ENCODE measurements at regions not wholly inside any gene's neighbourhood (a gene's known extent, or its start where the extent isn't known, plus 50 kb on each side); places are given as distances from the start of the nearest gene placed in this dataset.
"Not testable (repeated sequence)": the region's sequence is repeated elsewhere in the genome, so short reads cannot be mapped to it uniquely, and the experiment has no call there.

GRCh38 chr20:29087887-29088286, 2169.6 kb upstream of the DEFB115 start:
- H3K27me3 ChIP-seq (ENCODE audit: insufficient read depth, low read length); H3K9ac ChIP-seq (ENCODE audit: low read length); H4K12ac ChIP-seq (ENCODE audit: low read depth, low read length); H3K14ac ChIP-seq (ENCODE audit: low read length); H3K23ac ChIP-seq (ENCODE audit: low read length); H3K27ac ChIP-seq (ENCODE audit: low read depth, low read length); H4K91ac ChIP-seq (ENCODE audit: low read depth, low read length); H2BK120ac ChIP-seq (ENCODE audit: insufficient read depth, low read length, poor library complexity); H2BK12ac ChIP-seq (ENCODE audit: low read length); H3K79me1 ChIP-seq (ENCODE audit: low read length); H2AK5ac ChIP-seq (ENCODE audit: low read length); H3K36me3 ChIP-seq (ENCODE audit: control insufficient read depth in 1 of 2, insufficient read depth in 2 of 2, low read length in 2 of 2); H3K4me1 ChIP-seq (ENCODE audit: control insufficient read depth in 1 of 2, insufficient read depth in 2 of 2, low read length in 2 of 2); H4K8ac ChIP-seq (ENCODE audit: low read depth, low read length); H3K4me3 ChIP-seq (ENCODE audit: low read depth, low read length); H3K9me3 ChIP-seq (ENCODE audit: insufficient read depth, low read depth, low read length); H3K4me2 ChIP-seq (ENCODE audit: low read length); H2BK5ac ChIP-seq (ENCODE audit: low read depth, low read length, poor library complexity); H2AFZ ChIP-seq (ENCODE audit: insufficient read depth, low read length, poor library complexity); H3K18ac ChIP-seq (ENCODE audit: low read length); H3K4ac ChIP-seq (ENCODE audit: low read depth, low read length); H3K79me2 ChIP-seq (ENCODE audit: control insufficient read depth, insufficient read depth, low read length, poor library complexity): not testable (repeated sequence)
- WGBS (ENCODE audit: extremely low coverage, insufficient coverage, insufficient read length), result no CpG with 5 or more reads among the region's 3 CpGs
- DNase-seq, result peak; percentile 56 to 60

GRCh38 chr20:29088472-29088871, 2169.0 kb upstream of the DEFB115 start:
- not testable (repeated sequence) for H3K18ac ChIP-seq (ENCODE audit: low read length); H2AK5ac ChIP-seq (ENCODE audit: low read length); H3K27ac ChIP-seq (ENCODE audit: low read depth, low read length); H4K91ac ChIP-seq (ENCODE audit: low read depth, low read length); H2AFZ ChIP-seq (ENCODE audit: insufficient read depth, low read length, poor library complexity); H2BK12ac ChIP-seq (ENCODE audit: low read length); H3K23ac ChIP-seq (ENCODE audit: low read length); H4K12ac ChIP-seq (ENCODE audit: low read depth, low read length); H3K27me3 ChIP-seq (ENCODE audit: insufficient read depth, low read length); H3K9me3 ChIP-seq (ENCODE audit: insufficient read depth, low read depth, low read length); H3K4me1 ChIP-seq (ENCODE audit: control insufficient read depth in 1 of 2, insufficient read depth in 2 of 2, low read length in 2 of 2); H3K4me2 ChIP-seq (ENCODE audit: low read length); H3K9ac ChIP-seq (ENCODE audit: low read length); H3K79me1 ChIP-seq (ENCODE audit: low read length); H3K4ac ChIP-seq (ENCODE audit: low read depth, low read length); H2BK5ac ChIP-seq (ENCODE audit: low read depth, low read length, poor library complexity); H3K79me2 ChIP-seq (ENCODE audit: control insufficient read depth, insufficient read depth, low read length, poor library complexity); H3K36me3 ChIP-seq (ENCODE audit: control insufficient read depth in 1 of 2, insufficient read depth in 2 of 2, low read length in 2 of 2); H3K14ac ChIP-seq (ENCODE audit: low read length); H2BK120ac ChIP-seq (ENCODE audit: insufficient read depth, low read length, poor library complexity); H3K4me3 ChIP-seq (ENCODE audit: low read depth, low read length); H4K8ac ChIP-seq (ENCODE audit: low read depth, low read length)
- no CpG with 5 or more reads among the region's 2 CpGs for WGBS (ENCODE audit: extremely low coverage, insufficient coverage, insufficient read length)
- DNase-seq, result peak; percentile 46 to 71

- H3K4me1 ChIP-seq (ENCODE audit: control insufficient read depth in 1 of 2, insufficient read depth in 2 of 2, low read length in 2 of 2); H3K18ac ChIP-seq (ENCODE audit: low read length); H2AK5ac ChIP-seq (ENCODE audit: low read length); H3K36me3 ChIP-seq (ENCODE audit: control insufficient read depth in 1 of 2, insufficient read depth in 2 of 2, low read length in 2 of 2); H3K27me3 ChIP-seq (ENCODE audit: insufficient read depth, low read length); H3K14ac ChIP-seq (ENCODE audit: low read length); DNase-seq; H3K23ac ChIP-seq (ENCODE audit: low read length); H2BK120ac ChIP-seq (ENCODE audit: insufficient read depth, low read length, poor library complexity); H2BK5ac ChIP-seq (ENCODE audit: low read depth, low read length, poor library complexity); H3K4ac ChIP-seq (ENCODE audit: low read depth, low read length); H3K27ac ChIP-seq (ENCODE audit: low read depth, low read length); H3K9me3 ChIP-seq (ENCODE audit: insufficient read depth, low read depth, low read length); H2AFZ ChIP-seq (ENCODE audit: insufficient read depth, low read length, poor library complexity); H3K9ac ChIP-seq (ENCODE audit: low read length); H3K4me2 ChIP-seq (ENCODE audit: low read length); H4K91ac ChIP-seq (ENCODE audit: low read depth, low read length); H4K8ac ChIP-seq (ENCODE audit: low read depth, low read length); H3K4me3 ChIP-seq (ENCODE audit: low read depth, low read length); H3K79me2 ChIP-seq (ENCODE audit: control insufficient read depth, insufficient read depth, low read length, poor library complexity); H3K79me1 ChIP-seq (ENCODE audit: low read length); H2BK12ac ChIP-seq (ENCODE audit: low read length); H4K12ac ChIP-seq (ENCODE audit: low read depth, low read length): not testable (repeated sequence)
- no CpG with 5 or more reads among the region's 3 CpGs for WGBS (ENCODE audit: extremely low coverage, insufficient coverage, insufficient read length)
Measured at GRCh38 chr20:29089409-29089808, 2168.1 kb upstream of the DEFB115 start.

- not testable (repeated sequence) for H3K4me2 ChIP-seq (ENCODE audit: low read length); H4K8ac ChIP-seq (ENCODE audit: low read depth, low read length); H4K91ac ChIP-seq (ENCODE audit: low read depth, low read length); H2BK5ac ChIP-seq (ENCODE audit: low read depth, low read length, poor library complexity); H2BK12ac ChIP-seq (ENCODE audit: low read length); H3K36me3 ChIP-seq (ENCODE audit: control insufficient read depth in 1 of 2, insufficient read depth in 2 of 2, low read length in 2 of 2); H3K4ac ChIP-seq (ENCODE audit: low read depth, low read length); H2AK5ac ChIP-seq (ENCODE audit: low read length); H3K79me1 ChIP-seq (ENCODE audit: low read length); DNase-seq; H2AFZ ChIP-seq (ENCODE audit: insufficient read depth, low read length, poor library complexity); H3K9ac ChIP-seq (ENCODE audit: low read length); H3K9me3 ChIP-seq (ENCODE audit: insufficient read depth, low read depth, low read length); H3K27ac ChIP-seq (ENCODE audit: low read depth, low read length); H2BK120ac ChIP-seq (ENCODE audit: insufficient read depth, low read length, poor library complexity); H3K4me3 ChIP-seq (ENCODE audit: low read depth, low read length); H3K4me1 ChIP-seq (ENCODE audit: control insufficient read depth in 1 of 2, insufficient read depth in 2 of 2, low read length in 2 of 2); H3K14ac ChIP-seq (ENCODE audit: low read length); H3K23ac ChIP-seq (ENCODE audit: low read length); H3K27me3 ChIP-seq (ENCODE audit: insufficient read depth, low read length); H3K18ac ChIP-seq (ENCODE audit: low read length); H4K12ac ChIP-seq (ENCODE audit: low read depth, low read length); H3K79me2 ChIP-seq (ENCODE audit: control insufficient read depth, insufficient read depth, low read length, poor library complexity)
Measured at GRCh38 chr20:29093958-29094357, 2163.5 kb upstream of the DEFB115 start.

GRCh38 chr20:29096695-29097094, 2160.8 kb upstream of the DEFB115 start:
- H3K79me2 ChIP-seq (ENCODE audit: control insufficient read depth, insufficient read depth, low read length, poor library complexity); H3K4ac ChIP-seq (ENCODE audit: low read depth, low read length); H4K8ac ChIP-seq (ENCODE audit: low read depth, low read length); H3K27me3 ChIP-seq (ENCODE audit: insufficient read depth, low read length); H3K9ac ChIP-seq (ENCODE audit: low read length); H3K18ac ChIP-seq (ENCODE audit: low read length); DNase-seq; H2BK5ac ChIP-seq (ENCODE audit: low read depth, low read length, poor library complexity); H3K4me1 ChIP-seq (ENCODE audit: control insufficient read depth in 1 of 2, insufficient read depth in 2 of 2, low read length in 2 of 2); H3K4me2 ChIP-seq (ENCODE audit: low read length); H3K9me3 ChIP-seq (ENCODE audit: insufficient read depth, low read depth, low read length); H3K14ac ChIP-seq (ENCODE audit: low read length); H2AFZ ChIP-seq (ENCODE audit: insufficient read depth, low read length, poor library complexity); H3K36me3 ChIP-seq (ENCODE audit: control insufficient read depth in 1 of 2, insufficient read depth in 2 of 2, low read length in 2 of 2); H3K4me3 ChIP-seq (ENCODE audit: low read depth, low read length); H2BK120ac ChIP-seq (ENCODE audit: insufficient read depth, low read length, poor library complexity); H4K12ac ChIP-seq (ENCODE audit: low read depth, low read length); H2AK5ac ChIP-seq (ENCODE audit: low read length); H4K91ac ChIP-seq (ENCODE audit: low read depth, low read length); H3K79me1 ChIP-seq (ENCODE audit: low read length); H2BK12ac ChIP-seq (ENCODE audit: low read length); H3K23ac ChIP-seq (ENCODE audit: low read length); H3K27ac ChIP-seq (ENCODE audit: low read depth, low read length): not testable (repeated sequence)
- no CpG with 5 or more reads among the region's 1 CpG for WGBS (ENCODE audit: extremely low coverage, insufficient coverage, insufficient read length)
